H9 (cell line): ENCODE measurements at regions not wholly inside any gene's neighbourhood (a gene's known extent, or its start where the extent isn't known, plus 50 kb on each side); places are given as distances from the start of the nearest gene placed in this dataset.

Experiments
- DNase-seq: peaks from one replicate; pipeline ENCODE4 v3.0.0-alpha.2; 2017
- H2AFZ ChIP-seq: one replicate; pipeline ENCODE4 v1.6.1; 2013; ENCODE audit warnings: mild to moderate bottlenecking, low read length, control low read depth, moderate library complexity
- H2AK5ac ChIP-seq: 2 replicates; pipeline ENCODE4 v1.6.1; 2013; ENCODE audit warnings: low read length, control low read depth, mixed read lengths; ENCODE audit not compliant: insufficient read length
- H2BK120ac ChIP-seq: one replicate; pipeline ENCODE4 v1.6.1; 2013; ENCODE audit warnings: low read depth, mild to moderate bottlenecking, low read length, control low read depth, inconsistent platforms; ENCODE audit not compliant: poor library complexity, severe bottlenecking
- H2BK12ac ChIP-seq: 2 replicates; pipeline ENCODE4 v1.6.1; 2013; ENCODE audit warnings: low read length, control low read depth, mixed read lengths, low read depth; ENCODE audit not compliant: insufficient read length
- H2BK15ac ChIP-seq: 2 replicates; pipeline ENCODE4 v1.6.1; 2013; ENCODE audit warnings: low read depth, low read length, control low read depth
- H2BK20ac ChIP-seq: one replicate; pipeline ENCODE4 v1.6.1; 2013; ENCODE audit warnings: low read depth, mild to moderate bottlenecking, low read length, control low read depth, inconsistent platforms; ENCODE audit not compliant: poor library complexity, severe bottlenecking
- H2BK5ac ChIP-seq: 2 replicates; pipeline ENCODE4 v1.6.1; 2013; ENCODE audit warnings: low read length, control low read depth, mixed read lengths; ENCODE audit not compliant: insufficient read length
- H3K14ac ChIP-seq: 2 replicates; pipeline ENCODE4 v1.6.1; 2013; ENCODE audit warnings: low read length, control low read depth; ENCODE audit not compliant: insufficient read depth
- H3K18ac ChIP-seq: 2 replicates; pipeline ENCODE4 v1.6.1; 2013; ENCODE audit warnings: low read depth, mild to moderate bottlenecking, mixed read lengths, low read length, control low read depth; ENCODE audit not compliant: insufficient read length
- H3K23ac ChIP-seq: 2 replicates; pipeline ENCODE4 v1.6.1; 2013; ENCODE audit warnings: low read length, control low read depth, mixed read lengths, low read depth; ENCODE audit not compliant: insufficient read length
- H3K23me2 ChIP-seq: 2 replicates; pipeline ENCODE4 v1.6.1; 2013; ENCODE audit warnings: low read depth, mild to moderate bottlenecking, mixed read lengths, low read length, control low read depth; ENCODE audit not compliant: insufficient read length, poor library complexity, severe bottlenecking
- H3K27ac ChIP-seq: 2 replicates; pipeline ENCODE4 v1.5.1; 2013; ENCODE audit warnings: low read length, control low read depth, mixed read lengths, low read depth; ENCODE audit not compliant: insufficient read length
- H3K27me3 ChIP-seq: 2 replicates; pipeline ENCODE4 v1.6.1; 2013; ENCODE audit warnings: low read length, control low read depth, inconsistent platforms; ENCODE audit not compliant: insufficient read depth
- H3K4ac ChIP-seq: 2 replicates; pipeline ENCODE4 v1.6.1; 2013; ENCODE audit warnings: low read depth, mild to moderate bottlenecking, control low read depth, inconsistent platforms, low read length, moderate library complexity
- H3K4me1 ChIP-seq: 2 replicates; pipeline ENCODE4 v1.6.1; 2013; ENCODE audit warnings: low read length, control low read depth, inconsistent platforms; ENCODE audit not compliant: insufficient read depth
- H3K4me2 ChIP-seq: 2 replicates; pipeline ENCODE4 v1.6.1; 2013; ENCODE audit warnings: low read length, control low read depth, mixed read lengths; ENCODE audit not compliant: insufficient read length, insufficient read depth
- H3K56ac ChIP-seq: 2 replicates; pipeline ENCODE4 v1.6.1; 2013; ENCODE audit warnings: low read depth, mild to moderate bottlenecking, mixed read lengths, low read length, control low read depth; ENCODE audit not compliant: insufficient read length
- H3K79me1 ChIP-seq: 2 replicates; pipeline ENCODE4 v1.6.1; 2013; ENCODE audit warnings: low read depth, mild to moderate bottlenecking, moderate library complexity, low read length, control low read depth, inconsistent platforms; ENCODE audit not compliant: insufficient read depth, poor library complexity, severe bottlenecking
- H3K79me2 ChIP-seq: 2 replicates; pipeline ENCODE4 v1.6.1; 2013; ENCODE audit warnings: low read length, control low read depth, inconsistent platforms; ENCODE audit not compliant: insufficient read depth
- H3K9ac ChIP-seq: 2 replicates; pipeline ENCODE4 v1.6.1; 2013; ENCODE audit warnings: low read length, control low read depth, mixed read lengths; ENCODE audit not compliant: insufficient read length; ENCODE audit errors: extremely low read depth
- H3K9me3 ChIP-seq: one replicate; pipeline ENCODE4 v1.6.1; 2013; ENCODE audit warnings: low read depth, low read length, inconsistent platforms; ENCODE audit not compliant: control insufficient read depth
- H3T11ph ChIP-seq: one replicate; pipeline ENCODE4 v1.6.1; 2013; ENCODE audit warnings: mild to moderate bottlenecking, low read length, control low read depth, inconsistent platforms
- H4K20me1 ChIP-seq: one replicate; pipeline ENCODE4 v1.6.1; 2013; ENCODE audit not compliant: control insufficient read depth, insufficient read length, insufficient read depth
- H4K5ac ChIP-seq: 2 replicates; pipeline ENCODE4 v1.6.1; 2013; ENCODE audit warnings: low read depth, mild to moderate bottlenecking, mixed read lengths, low read length, control low read depth; ENCODE audit not compliant: insufficient read length
- H4K8ac ChIP-seq: replicated peaks from 2 replicates; pipeline ENCODE4 v1.6.1; 2013; ENCODE audit warnings: low read length, control low read depth, mixed read lengths, low read depth; ENCODE audit not compliant: insufficient read length
- H4K91ac ChIP-seq: 2 replicates; pipeline ENCODE4 v1.6.1; 2013; ENCODE audit warnings: low read depth, mild to moderate bottlenecking, moderate library complexity, mixed read lengths, low read length, control low read depth; ENCODE audit not compliant: insufficient read length
- H3K27ac Mint-ChIP-seq, 3 experiments: 2 replicates in 2 of 3; 3 replicates in 1 of 3; pipeline ENCODE4 v1.8.0; 2020 to 2021; ENCODE audit warnings: mixed read lengths in 3 of 3, mild to moderate bottlenecking in 1 of 3, moderate library complexity in 1 of 3
- H3K27me3 Mint-ChIP-seq: 2 replicates; pipeline ENCODE4 v1.8.0; 2021; ENCODE audit warnings: low read depth, mild to moderate bottlenecking, moderate library complexity, mixed read lengths
- H3K36me3 Mint-ChIP-seq, 3 experiments: 2 replicates in 2 of 3; 3 replicates in 1 of 3; pipeline ENCODE4 v1.8.0; 2020 to 2021; ENCODE audit warnings: low read depth in 3 of 3, mixed read lengths in 3 of 3; ENCODE audit not compliant: insufficient read depth in 1 of 3
- H3K4me1 Mint-ChIP-seq, 2 experiments: 2 replicates each; pipeline ENCODE4 v1.8.0; 2020; ENCODE audit warnings: mixed read lengths in 2 of 2
- H3K4me3 Mint-ChIP-seq, 2 experiments: 2 replicates in 1 of 2; 3 replicates in 1 of 2; pipeline ENCODE4 v1.8.0; 2020 to 2021; ENCODE audit warnings: mild to moderate bottlenecking in 2 of 2, mixed read lengths in 2 of 2, moderate library complexity in 1 of 2
- H3K9me3 Mint-ChIP-seq, 2 experiments: 2 replicates in 1 of 2; 3 replicates in 1 of 2; pipeline ENCODE4 v1.8.0; 2020; ENCODE audit warnings: mild to moderate bottlenecking in 2 of 2, mixed read lengths in 2 of 2, moderate library complexity in 1 of 2
- CTCF ChIP-seq: fragments of 200-600 bp; sonication (generic); conservative IDR thresholded peaks from 3 replicates; pipeline ENCODE4 v1.8.0; 2021; ENCODE audit warnings: antibody characterized with exemption, mild to moderate bottlenecking
- WGBS: extraction: QIAGEN DNeasy Blood & Tissue Kit; methylation state at CpG from one replicate; pipeline ENCODE4 v1.1.7; 2013; ENCODE audit warnings: missing lambda C conversion rate, low lambda C conversion rate, mixed read lengths; ENCODE audit not compliant: insufficient read length; ENCODE audit errors: extremely low coverage; 5-methylcytosine and 5-hydroxymethylcytosine counted together

DNA sequence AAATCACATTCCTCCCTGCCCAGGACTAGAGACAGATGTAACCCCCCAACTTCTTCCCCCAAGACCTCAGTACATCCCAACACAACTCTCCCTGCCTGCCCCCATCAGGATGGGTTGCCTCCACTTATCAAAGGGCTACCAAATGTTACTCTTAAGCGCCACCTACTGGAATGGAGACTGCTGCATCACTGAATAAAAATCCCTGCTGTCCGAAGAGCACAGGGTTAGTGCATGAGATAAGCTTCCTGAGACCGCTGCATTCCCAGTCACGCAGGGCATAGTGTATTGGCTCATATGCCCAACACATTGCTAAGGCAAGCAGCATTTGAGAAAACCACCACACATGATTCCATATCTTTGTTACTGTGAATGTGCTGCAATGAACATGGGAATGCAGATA is 544.5 kb downstream of the PPP4R3C start:
- Histone ChIP-seq H2BK15ac (no peak overlapping the region), H3K18ac (no peak overlapping the region), H4K5ac (no peak overlapping the region), H3K79me2 (no peaks in the 10 kb centered on the region), H3K14ac (no peak overlapping the region), H3T11ph (no peak overlapping the region), H3K27ac (no peak overlapping the region), H3K79me1 (no peaks in the 10 kb centered on the region), H3K9me3 (peaks cover 38% of the 10 kb centered on the region), H4K8ac (no peak overlapping the region), H3K9ac (no peak overlapping the region), H4K91ac (no peak overlapping the region), H3K56ac (no peak overlapping the region), H2BK5ac (no peak overlapping the region), H3K4me2 (no peak overlapping the region), H3K4me1 (no peaks in the 10 kb centered on the region), H2AFZ (no peak overlapping the region), H2BK20ac (no peak overlapping the region), H4K20me1 (no peaks in the 10 kb centered on the region), H2BK120ac (no peak overlapping the region), H3K23me2 (no peaks in the 10 kb centered on the region), H2AK5ac (no peak overlapping the region), H3K23ac (no peak overlapping the region), H3K4ac (no peak overlapping the region), H3K27me3 (no peaks in the 10 kb centered on the region), H2BK12ac (no peak overlapping the region)
- Mint-ChIP-seq H3K36me3 (peaks cover 0 to 2% (median 0%) of the 10 kb centered on the region in 3 experiments; a peak in 1 of 7 replicates), H3K27me3 (no peaks in the 10 kb centered on the region), H3K4me1 (no peaks in the 10 kb centered on the region), H3K9me3 (peaks cover 39 to 47% of the 10 kb centered on the region in 2 experiments), H3K27ac (no peak overlapping the region), H3K4me3 (no peak overlapping the region)
- DNase-seq, result peak; percentile 51
- no CpG with 5 or more reads among the region's 4 CpGs for WGBS
- TF ChIP-seq CTCF, result peak; percentile 62; the same call in 2 of the 3 replicates
